ENCODE measurements at regions not wholly inside any gene's neighbourhood (a gene's known extent, or its start where the extent isn't known, plus 50 kb on each side); places are given as distances from the start of the nearest gene placed in this dataset.

DNA sequence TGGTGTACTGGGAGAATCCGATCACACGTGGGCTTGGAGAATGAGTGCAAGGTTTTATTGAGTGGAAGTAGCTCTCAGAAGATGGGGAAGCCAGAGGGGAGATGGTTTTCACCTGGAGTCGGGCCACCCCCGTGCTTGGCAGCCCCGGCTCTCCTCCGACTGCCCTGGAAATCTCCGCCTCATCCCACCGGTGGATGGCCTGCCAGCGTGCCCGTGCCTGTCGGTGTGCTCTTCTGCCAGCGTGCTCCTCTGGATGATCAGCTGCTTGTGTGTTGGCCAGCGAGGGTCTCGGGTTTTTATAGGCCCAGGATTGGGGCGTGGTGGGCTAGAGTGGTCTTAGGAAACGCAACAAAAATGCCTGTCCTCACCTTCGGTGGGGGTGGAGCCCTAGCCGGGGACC is 368.0 kb downstream of the FAT4 start:
- Histone ChIP-seq H3K4me2 (ENCODE audit: low read length) (no peak overlapping the region), H2AFZ (ENCODE audit: low read depth, low read length) (no peak overlapping the region), H3K27me3 (ENCODE audit: low read depth, low read length) (no peaks in the 10 kb centered on the region), H3K27ac (ENCODE audit: low read length) (no peak overlapping the region), H3K4me1 (ENCODE audit: low read length) (no peaks in the 10 kb centered on the region), H3K9ac (ENCODE audit: low read length) (no peak overlapping the region), H3K4me3 (ENCODE audit: low read length) (no peak overlapping the region), H3K9me3 (ENCODE audit: insufficient read depth, low read length) (no peaks in the 10 kb centered on the region), H3K36me3 (replicated peaks; ENCODE audit: low read depth, low read length) (no peaks in the 10 kb centered on the region), H3K79me2 (ENCODE audit: low read length) (no peaks in the 10 kb centered on the region), H4K20me1 (ENCODE audit: insufficient read depth, low read length) (no peaks in the 10 kb centered on the region)
- TF ChIP-seq, protein P1, sequence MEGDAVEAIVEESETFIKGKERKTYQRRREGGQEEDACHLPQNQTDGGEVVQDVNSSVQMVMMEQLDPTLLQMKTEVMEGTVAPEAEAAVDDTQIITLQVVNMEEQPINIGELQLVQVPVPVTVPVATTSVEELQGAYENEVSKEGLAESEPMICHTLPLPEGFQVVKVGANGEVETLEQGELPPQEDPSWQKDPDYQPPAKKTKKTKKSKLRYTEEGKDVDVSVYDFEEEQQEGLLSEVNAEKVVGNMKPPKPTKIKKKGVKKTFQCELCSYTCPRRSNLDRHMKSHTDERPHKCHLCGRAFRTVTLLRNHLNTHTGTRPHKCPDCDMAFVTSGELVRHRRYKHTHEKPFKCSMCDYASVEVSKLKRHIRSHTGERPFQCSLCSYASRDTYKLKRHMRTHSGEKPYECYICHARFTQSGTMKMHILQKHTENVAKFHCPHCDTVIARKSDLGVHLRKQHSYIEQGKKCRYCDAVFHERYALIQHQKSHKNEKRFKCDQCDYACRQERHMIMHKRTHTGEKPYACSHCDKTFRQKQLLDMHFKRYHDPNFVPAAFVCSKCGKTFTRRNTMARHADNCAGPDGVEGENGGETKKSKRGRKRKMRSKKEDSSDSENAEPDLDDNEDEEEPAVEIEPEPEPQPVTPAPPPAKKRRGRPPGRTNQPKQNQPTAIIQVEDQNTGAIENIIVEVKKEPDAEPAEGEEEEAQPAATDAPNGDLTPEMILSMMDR (IDR thresholded peaks at IDR 0.05; ENCODE audit: low read depth, low read length) = no peak
- TF ChIP-seq EZH2phosphoT487 (IDR thresholded peaks at IDR 0.05; ENCODE audit: low read depth) = no peak

DNA sequence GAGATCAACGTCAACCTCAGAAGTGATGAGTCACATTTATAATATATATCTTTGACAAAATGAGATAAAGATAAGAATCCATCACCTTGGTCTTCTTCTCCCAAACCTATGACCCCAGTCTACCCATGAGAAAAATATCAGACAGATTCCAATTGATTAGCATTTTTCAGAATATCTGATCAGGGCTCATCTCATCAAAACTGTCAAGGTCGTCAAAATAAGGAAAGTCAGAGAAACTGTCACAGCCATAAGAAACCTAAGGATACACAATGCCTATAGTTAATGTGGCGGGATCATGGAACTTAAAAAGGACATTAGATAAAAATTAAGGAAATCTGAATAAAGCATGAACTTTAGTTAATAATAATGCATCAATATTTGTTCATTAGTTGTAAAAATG is 374.1 kb downstream of the FAT4 start:
- H3K9me3 ChIP-seq (ENCODE audit: insufficient read depth, low read length) = no peaks in the 10 kb centered on the region
- H3K4me3 ChIP-seq (ENCODE audit: low read length) = no peak overlapping the region
- no peak for TF ChIP-seq EZH2phosphoT487 (IDR thresholded peaks at IDR 0.05; ENCODE audit: low read depth)
- TF ChIP-seq, protein P1 (IDR thresholded peaks at IDR 0.05; ENCODE audit: low read depth, low read length) = no peak
- H4K20me1 ChIP-seq (ENCODE audit: insufficient read depth, low read length) = no peaks in the 10 kb centered on the region
- no peaks in the 10 kb centered on the region for H3K27me3 ChIP-seq (ENCODE audit: low read depth, low read length)
- H3K4me1 ChIP-seq (ENCODE audit: low read length) = no peaks in the 10 kb centered on the region
- H3K4me2 ChIP-seq (ENCODE audit: low read length) = no peak overlapping the region
- no peak overlapping the region for H3K9ac ChIP-seq (ENCODE audit: low read length)
- H2AFZ ChIP-seq (ENCODE audit: low read depth, low read length) = no peak overlapping the region
- no peaks in the 10 kb centered on the region for H3K79me2 ChIP-seq (ENCODE audit: low read length)
- H3K27ac ChIP-seq (ENCODE audit: low read length) = no peak overlapping the region
- no peaks in the 10 kb centered on the region for H3K36me3 ChIP-seq (replicated peaks; ENCODE audit: low read depth, low read length)

DNA sequence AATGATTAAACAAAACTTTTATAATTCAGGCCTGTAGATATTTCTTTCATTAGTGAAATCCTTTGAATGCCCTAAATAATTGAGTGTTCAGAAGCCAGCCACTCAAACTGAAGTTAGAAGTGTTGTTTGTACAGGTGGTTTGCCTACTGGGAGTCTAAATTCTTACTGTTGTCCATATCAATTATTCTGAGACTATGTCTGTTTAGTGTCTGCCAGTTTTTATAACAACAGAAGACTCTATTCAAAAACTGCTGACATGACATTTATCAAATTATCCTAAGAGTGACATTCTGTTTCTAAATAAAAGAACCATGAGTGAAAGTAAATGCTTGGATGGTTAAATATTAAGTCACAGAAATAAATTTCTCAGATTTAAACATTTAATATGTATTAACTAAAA is 375.1 kb downstream of the FAT4 start:
- H3K4me3 ChIP-seq (ENCODE audit: low read length) = no peak overlapping the region
- no peak overlapping the region for H3K9ac ChIP-seq (ENCODE audit: low read length)
- H3K4me2 ChIP-seq (ENCODE audit: low read length) = no peak overlapping the region
- no peaks in the 10 kb centered on the region for H4K20me1 ChIP-seq (ENCODE audit: insufficient read depth, low read length)
- no peaks in the 10 kb centered on the region for H3K79me2 ChIP-seq (ENCODE audit: low read length)
- TF ChIP-seq EZH2phosphoT487 (IDR thresholded peaks at IDR 0.05; ENCODE audit: low read depth) = no peak
- TF ChIP-seq, protein P1 (IDR thresholded peaks at IDR 0.05; ENCODE audit: low read depth, low read length) = no peak
- no peak overlapping the region for H2AFZ ChIP-seq (ENCODE audit: low read depth, low read length)
- H3K4me1 ChIP-seq (ENCODE audit: low read length) = no peaks in the 10 kb centered on the region
- H3K9me3 ChIP-seq (ENCODE audit: insufficient read depth, low read length) = no peaks in the 10 kb centered on the region
- no peaks in the 10 kb centered on the region for H3K36me3 ChIP-seq (replicated peaks; ENCODE audit: low read depth, low read length)
- no peak overlapping the region for H3K27ac ChIP-seq (ENCODE audit: low read length)
- no peaks in the 10 kb centered on the region for H3K27me3 ChIP-seq (ENCODE audit: low read depth, low read length)

DNA sequence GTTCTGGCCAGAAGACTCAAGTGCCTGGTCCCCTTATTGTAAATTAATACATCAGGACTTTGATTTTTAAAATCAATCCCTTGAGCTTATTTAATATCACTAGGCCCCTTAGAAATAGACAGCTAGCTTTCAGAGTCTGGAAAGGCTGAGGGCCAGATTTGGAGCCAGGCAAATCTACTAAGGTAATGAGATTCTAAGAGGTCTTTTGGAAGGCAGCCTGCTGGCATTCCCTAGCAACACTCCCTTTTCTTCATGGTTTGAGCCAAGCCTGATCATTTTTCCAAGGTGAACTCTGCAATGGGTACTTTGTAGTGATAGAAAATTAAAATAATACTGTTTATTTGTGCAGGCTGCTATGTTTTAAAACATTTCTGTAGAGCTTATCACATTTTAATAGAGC is 378.5 kb downstream of the FAT4 start:
- H3K4me2 ChIP-seq (ENCODE audit: low read length) = no peak overlapping the region
- no peak overlapping the region for H3K27ac ChIP-seq (ENCODE audit: low read length)
- no peak overlapping the region for H3K4me3 ChIP-seq (ENCODE audit: low read length)
- no peaks in the 10 kb centered on the region for H3K9me3 ChIP-seq (ENCODE audit: insufficient read depth, low read length)
- no peak overlapping the region for H2AFZ ChIP-seq (ENCODE audit: low read depth, low read length)
- H3K9ac ChIP-seq (ENCODE audit: low read length) = no peak overlapping the region
- no peaks in the 10 kb centered on the region for H4K20me1 ChIP-seq (ENCODE audit: insufficient read depth, low read length)
- TF ChIP-seq, protein P1 (IDR thresholded peaks at IDR 0.05; ENCODE audit: low read depth, low read length) = no peak
- TF ChIP-seq EZH2phosphoT487 (IDR thresholded peaks at IDR 0.05; ENCODE audit: low read depth) = no peak
- H3K4me1 ChIP-seq (ENCODE audit: low read length) = no peaks in the 10 kb centered on the region
- H3K36me3 ChIP-seq (replicated peaks; ENCODE audit: low read depth, low read length) = no peaks in the 10 kb centered on the region
- H3K27me3 ChIP-seq (ENCODE audit: low read depth, low read length) = no peaks in the 10 kb centered on the region
- no peaks in the 10 kb centered on the region for H3K79me2 ChIP-seq (ENCODE audit: low read length)
